HFFc6 (cell line): ENCODE measurements at regions not wholly inside any gene's neighbourhood (a gene's known extent, or its start where the extent isn't known, plus 50 kb on each side); places are given as distances from the start of the nearest gene placed in this dataset.

Experiments
- DNase-seq: peaks from one replicate; pipeline ENCODE4 v3.0.0-alpha.2; 2018
- H3K27ac Mint-ChIP-seq: 2 replicates; pipeline ENCODE4 v1.8.0; 2020; ENCODE audit warnings: mild to moderate bottlenecking, mixed read lengths
- H3K27me3 Mint-ChIP-seq: 2 replicates; pipeline ENCODE4 v1.8.0; 2021; ENCODE audit warnings: mild to moderate bottlenecking, moderate library complexity, mixed read lengths; ENCODE audit not compliant: insufficient read depth
- H3K36me3 Mint-ChIP-seq: 2 replicates; pipeline ENCODE4 v1.8.0; 2021; ENCODE audit warnings: low read depth, mixed read lengths
- H3K4me1 Mint-ChIP-seq: 2 replicates; pipeline ENCODE4 v1.8.0; 2020; ENCODE audit warnings: low read depth, mixed read lengths
- H3K4me3 Mint-ChIP-seq: 2 replicates; pipeline ENCODE4 v1.8.0; 2020; ENCODE audit warnings: mild to moderate bottlenecking, moderate library complexity, mixed read lengths
- H3K9me3 Mint-ChIP-seq: 2 replicates; pipeline ENCODE4 v1.8.0; 2020; ENCODE audit warnings: mild to moderate bottlenecking, mixed read lengths
- TF ChIP-seq, protein P1 (sequence below): fragments of 200-600 bp; sonication (generic); IDR thresholded peaks from 2 replicates; pipeline ENCODE4 v1.5.0; 2021; ENCODE audit warnings: antibody characterized with exemption, mild to moderate bottlenecking

DNA sequence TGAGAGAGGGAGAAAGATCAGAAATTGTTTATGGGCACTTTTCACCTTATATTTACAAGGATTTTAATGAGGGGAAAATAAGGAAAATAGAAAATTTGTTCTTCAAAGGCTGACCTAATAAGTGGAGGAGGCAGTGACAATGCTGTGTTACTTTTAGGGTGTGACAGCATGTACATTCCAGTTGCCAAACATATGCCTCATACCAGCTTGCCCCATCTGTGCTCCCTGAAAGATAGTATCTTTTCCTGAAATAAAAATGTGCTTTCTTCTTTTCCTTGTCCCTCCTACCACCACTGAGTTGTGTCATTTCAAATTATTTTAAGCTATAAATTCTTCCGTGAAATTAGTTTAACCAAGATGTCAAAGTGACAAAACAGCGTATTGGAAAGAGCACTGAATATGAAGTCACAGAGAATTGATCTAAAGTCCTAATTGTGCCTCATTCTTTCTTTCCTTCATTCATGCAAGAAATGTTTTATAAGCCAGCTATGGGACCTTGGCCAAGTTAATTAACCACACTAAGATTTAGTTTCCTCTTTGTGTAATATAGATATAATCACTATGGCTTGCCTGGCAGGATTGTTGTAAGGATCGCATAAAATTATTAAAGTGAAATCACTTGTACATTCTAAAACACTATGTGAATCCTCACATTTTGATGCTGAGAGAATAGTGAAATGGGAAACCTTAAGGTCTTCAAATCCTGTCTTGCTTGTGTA lies 1307.5 kb upstream of the TENM4 start:
- H3K36me3 Mint-ChIP-seq = no peaks in the 10 kb centered on the region
- H3K9me3 Mint-ChIP-seq = peaks cover 26% of the 10 kb centered on the region
- H3K27me3 Mint-ChIP-seq = no peaks in the 10 kb centered on the region
- H3K27ac Mint-ChIP-seq = no peak overlapping the region
- DNase-seq = no peak
- no peak overlapping the region for H3K4me3 Mint-ChIP-seq
- TF ChIP-seq, protein P1, sequence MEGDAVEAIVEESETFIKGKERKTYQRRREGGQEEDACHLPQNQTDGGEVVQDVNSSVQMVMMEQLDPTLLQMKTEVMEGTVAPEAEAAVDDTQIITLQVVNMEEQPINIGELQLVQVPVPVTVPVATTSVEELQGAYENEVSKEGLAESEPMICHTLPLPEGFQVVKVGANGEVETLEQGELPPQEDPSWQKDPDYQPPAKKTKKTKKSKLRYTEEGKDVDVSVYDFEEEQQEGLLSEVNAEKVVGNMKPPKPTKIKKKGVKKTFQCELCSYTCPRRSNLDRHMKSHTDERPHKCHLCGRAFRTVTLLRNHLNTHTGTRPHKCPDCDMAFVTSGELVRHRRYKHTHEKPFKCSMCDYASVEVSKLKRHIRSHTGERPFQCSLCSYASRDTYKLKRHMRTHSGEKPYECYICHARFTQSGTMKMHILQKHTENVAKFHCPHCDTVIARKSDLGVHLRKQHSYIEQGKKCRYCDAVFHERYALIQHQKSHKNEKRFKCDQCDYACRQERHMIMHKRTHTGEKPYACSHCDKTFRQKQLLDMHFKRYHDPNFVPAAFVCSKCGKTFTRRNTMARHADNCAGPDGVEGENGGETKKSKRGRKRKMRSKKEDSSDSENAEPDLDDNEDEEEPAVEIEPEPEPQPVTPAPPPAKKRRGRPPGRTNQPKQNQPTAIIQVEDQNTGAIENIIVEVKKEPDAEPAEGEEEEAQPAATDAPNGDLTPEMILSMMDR = no peak
- no peaks in the 10 kb centered on the region for H3K4me1 Mint-ChIP-seq

DNA sequence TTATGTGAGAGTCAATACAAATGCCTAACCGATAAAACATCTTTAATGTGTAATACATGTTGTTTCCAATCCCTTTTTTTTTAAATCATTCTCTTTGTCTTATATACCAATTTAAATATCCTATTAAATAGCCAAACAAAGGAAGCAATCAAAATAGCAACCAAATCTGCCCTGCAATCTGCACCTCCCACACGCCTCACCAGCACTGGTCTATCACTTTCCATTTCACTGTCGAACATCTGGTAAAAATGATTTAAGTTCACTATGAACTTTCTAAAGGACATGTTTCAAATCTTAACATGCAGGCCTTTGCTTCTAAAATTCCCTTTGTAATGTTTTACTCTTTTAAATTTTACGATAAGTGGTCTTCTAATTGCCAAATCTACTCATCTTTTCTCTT lies 1305.5 kb upstream of the TENM4 start:
- H3K27me3 Mint-ChIP-seq = no peaks in the 10 kb centered on the region
- no peak overlapping the region for H3K27ac Mint-ChIP-seq
- TF ChIP-seq, protein P1 = no peak
- no peak for DNase-seq
- no peak overlapping the region for H3K4me3 Mint-ChIP-seq
- H3K9me3 Mint-ChIP-seq = peaks cover 29% of the 10 kb centered on the region
- H3K4me1 Mint-ChIP-seq = no peaks in the 10 kb centered on the region
- H3K36me3 Mint-ChIP-seq = no peaks in the 10 kb centered on the region

DNA sequence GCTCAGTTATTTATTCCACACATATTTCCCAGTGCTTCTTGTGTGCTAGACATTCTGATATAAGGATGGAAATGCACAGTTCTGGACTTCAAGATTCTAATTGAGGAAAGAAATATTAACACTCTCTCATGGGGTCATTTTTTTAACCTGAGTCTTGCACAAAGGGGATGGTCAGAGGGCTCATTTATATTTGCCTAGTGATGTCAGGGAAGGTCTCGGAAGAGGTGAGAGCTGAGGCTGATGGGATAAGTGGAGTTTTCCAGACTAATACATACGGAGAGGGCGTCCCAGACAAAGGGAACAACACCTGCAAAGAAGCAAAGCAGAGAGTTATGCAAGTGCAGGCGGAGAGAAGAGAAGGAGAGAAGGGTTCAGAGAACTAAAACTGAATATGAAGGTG lies 1304.6 kb upstream of the TENM4 start:
- DNase-seq = no peak
- TF ChIP-seq, protein P1 = no peak
- no peaks in the 10 kb centered on the region for H3K36me3 Mint-ChIP-seq
- no peaks in the 10 kb centered on the region for H3K27me3 Mint-ChIP-seq
- H3K27ac Mint-ChIP-seq = no peak overlapping the region
- H3K9me3 Mint-ChIP-seq = peaks cover 29% of the 10 kb centered on the region
- no peak overlapping the region for H3K4me3 Mint-ChIP-seq
- H3K4me1 Mint-ChIP-seq = no peaks in the 10 kb centered on the region

DNA sequence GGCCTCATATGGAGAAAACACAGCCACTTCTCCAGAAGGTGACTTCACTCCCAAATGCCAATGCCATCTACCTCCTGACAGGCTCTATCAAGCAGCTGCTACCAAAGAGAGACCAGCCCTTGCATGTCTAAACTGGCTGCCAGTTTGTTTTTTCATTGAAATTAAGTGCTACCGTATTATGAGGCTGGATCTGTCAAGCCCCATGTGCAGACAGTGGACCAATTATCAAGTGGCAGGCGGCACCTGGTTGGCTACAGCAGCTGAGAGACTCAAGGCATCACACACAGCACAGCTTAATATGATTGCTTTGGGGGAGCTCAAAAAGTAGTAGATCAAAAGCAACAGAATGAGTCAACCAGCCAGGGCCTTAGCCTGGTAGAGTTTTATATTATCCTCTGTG lies 1293.0 kb upstream of the TENM4 start:
- no peak overlapping the region for H3K4me3 Mint-ChIP-seq
- no peak for DNase-seq
- no peaks in the 10 kb centered on the region for H3K4me1 Mint-ChIP-seq
- TF ChIP-seq, protein P1 = no peak
- H3K9me3 Mint-ChIP-seq = peaks cover 26% of the 10 kb centered on the region
- H3K27me3 Mint-ChIP-seq = no peaks in the 10 kb centered on the region
- H3K27ac Mint-ChIP-seq = no peak overlapping the region
- no peaks in the 10 kb centered on the region for H3K36me3 Mint-ChIP-seq

DNA sequence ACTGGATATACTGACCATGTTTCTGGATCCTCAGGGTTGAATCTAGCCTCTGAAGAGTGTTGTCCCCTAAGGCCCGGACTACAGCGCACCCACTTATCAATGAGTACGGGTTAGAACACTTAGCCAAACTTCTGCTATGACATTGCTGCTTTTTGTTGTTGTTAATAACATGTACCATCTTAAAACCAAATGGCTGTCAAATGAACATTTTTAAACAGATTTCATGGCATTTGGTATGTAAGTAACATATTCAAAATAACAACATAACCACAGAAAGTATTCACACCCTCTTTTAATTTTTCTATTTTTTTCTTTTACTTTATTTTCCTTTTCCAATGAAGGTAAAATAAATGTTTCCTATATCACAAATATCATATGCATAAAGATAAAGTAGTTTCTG lies 1292.5 kb upstream of the TENM4 start:
- Mint-ChIP-seq H3K4me1 (no peaks in the 10 kb centered on the region), H3K27ac (no peak overlapping the region), H3K9me3 (peaks cover 28% of the 10 kb centered on the region), H3K4me3 (no peak overlapping the region), H3K36me3 (no peaks in the 10 kb centered on the region), H3K27me3 (no peaks in the 10 kb centered on the region)
- TF ChIP-seq, protein P1 = no peak
- DNase-seq = no peak

DNA sequence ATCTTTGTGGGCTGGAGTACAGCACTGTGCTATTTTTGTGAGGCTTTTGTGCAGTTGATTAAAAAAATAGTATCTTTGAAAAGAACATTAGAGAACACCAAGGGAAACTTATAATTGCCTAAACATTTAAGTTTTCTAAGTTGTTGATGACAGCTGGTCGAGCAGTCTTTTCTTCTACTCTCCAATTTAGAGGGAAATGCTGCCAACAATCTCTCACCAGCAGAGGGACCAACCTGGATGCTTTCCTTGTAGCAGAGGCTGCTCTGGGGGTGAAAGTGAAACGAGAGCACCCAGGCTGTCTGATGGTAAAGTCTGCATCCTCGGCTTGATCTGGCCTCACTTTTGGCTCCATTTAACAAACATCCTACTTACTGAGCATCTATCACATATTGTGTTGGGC lies 1286.5 kb upstream of the TENM4 start:
- TF ChIP-seq, protein P1 = no peak
- no peaks in the 10 kb centered on the region for H3K36me3 Mint-ChIP-seq
- H3K27ac Mint-ChIP-seq = no peak overlapping the region
- H3K27me3 Mint-ChIP-seq = no peaks in the 10 kb centered on the region
- no peak overlapping the region for H3K4me3 Mint-ChIP-seq
- DNase-seq = no peak
- peaks cover 47% of the 10 kb centered on the region for H3K9me3 Mint-ChIP-seq
- H3K4me1 Mint-ChIP-seq = no peaks in the 10 kb centered on the region
